SK-N-SH (cell line): ENCODE measurements at regions not wholly inside any gene's neighbourhood (a gene's known extent, or its start where the extent isn't known, plus 50 kb on each side); places are given as distances from the start of the nearest gene placed in this dataset.

Source experiments
- CTCF ChIA-PET: fragments of 300-600, 350-600 bp; formaldehyde crosslinking; extraction: SDS; loops from one replicate; lab custom pipeline; 2021; lab: Yijun Ruan, JAX
- POLR2A ChIA-PET: fragments of 350-600 bp; sonication (Branson Sonifier 250); formaldehyde crosslinking; extraction: SDS; loops from one replicate; lab custom pipeline; 2020; ENCODE audit warnings: antibody characterized with exemption, inconsistent platforms; lab: Yijun Ruan, JAX
- DNase-seq: peaks from one replicate; pipeline ENCODE4 v3.0.0; 2012
- H2AFZ ChIP-seq: fragments of 200-600 bp; sonication (generic); 2 replicates; pipeline ENCODE4 v1.8.1; 2016; ENCODE audit warnings: antibody characterized with exemption, mild to moderate bottlenecking, low read depth
- H3F3A ChIP-seq: fragments of 200-600 bp; sonication (generic); replicated peaks from 2 replicates; pipeline ENCODE3; 2016; ENCODE audit warnings: antibody characterized with exemption, mild to moderate bottlenecking; ENCODE audit not compliant: insufficient read depth
- H3K27ac ChIP-seq, 2 experiments: fragments of 200-500 bp in 1 of 2; fragments of 200-600 bp in 1 of 2; sonication (Bioruptor generic) in 1 of 2; sonication (generic), shearing (Covaris generic) in 1 of 2; 2 replicates each; pipeline versions ENCODE4 v1.5.1 to v1.6.1; 2014 to 2016; ENCODE audit warnings: low read depth in 2 of 2, inconsistent platforms in 1 of 2, low read length in 1 of 2, mild to moderate bottlenecking in 1 of 2, mixed read lengths in 1 of 2
- H3K27me3 ChIP-seq: fragments of 200-600 bp; sonication (generic), shearing (Covaris generic); 2 replicates; pipeline ENCODE4 v1.6.1; 2016; ENCODE audit warnings: mixed run types; ENCODE audit not compliant: insufficient read depth
- H3K36me3 ChIP-seq, 2 experiments: fragments of 200-500 bp in 1 of 2; fragments of 200-600 bp in 1 of 2; sonication (Bioruptor generic) in 1 of 2; sonication (generic) in 1 of 2; replicated peaks in 1 of 2; 2 replicates each; pipeline versions ENCODE3 to v1.5.1; 2014 to 2016; ENCODE audit warnings: low read length in 1 of 2, mild to moderate bottlenecking in 1 of 2; ENCODE audit not compliant: insufficient read depth in 2 of 2, control insufficient read depth in 1 of 2
- H3K4me1 ChIP-seq, 2 experiments: fragments of 200-500 bp in 1 of 2; fragments of 200-600 bp in 1 of 2; sonication (Bioruptor generic) in 1 of 2; sonication (generic), shearing (Covaris generic) in 1 of 2; 2 replicates each; pipeline versions ENCODE4 v1.5.1 to v1.6.1; 2014 to 2016; ENCODE audit warnings: low read depth in 1 of 2, low read length in 1 of 2, mixed run types in 1 of 2; ENCODE audit not compliant: insufficient read depth in 2 of 2, control insufficient read depth in 1 of 2
- H3K4me2 ChIP-seq: fragments of 200-600 bp; sonication (generic), shearing (Covaris generic); 2 replicates; pipeline ENCODE4 v1.6.1; 2017; ENCODE audit warnings: mixed run types
- H3K4me3 ChIP-seq, 2 experiments: fragments of 200-500 bp in 1 of 2; fragments of 200-600 bp in 1 of 2; sonication (Bioruptor generic) in 1 of 2; sonication (generic), shearing (Covaris generic) in 1 of 2; 2 replicates each; pipeline versions ENCODE4 v1.5.1 to v1.8.1; 2014 to 2016; ENCODE audit warnings: low read depth in 2 of 2, inconsistent platforms in 1 of 2, low read length in 1 of 2, mild to moderate bottlenecking in 1 of 2, mixed read lengths in 1 of 2, moderate library complexity in 1 of 2
- H3K79me2 ChIP-seq: fragments of 200-600 bp; sonication (generic); 2 replicates; pipeline ENCODE4 v1.8.1; 2017; ENCODE audit warnings: mild to moderate bottlenecking; ENCODE audit not compliant: insufficient read depth
- H3K9ac ChIP-seq: fragments of 200-600 bp; sonication (generic); 2 replicates; pipeline ENCODE4 v1.6.1; 2017; ENCODE audit warnings: mixed run types
- H3K9me2 ChIP-seq: fragments of 200-600 bp; sonication (generic); 2 replicates; pipeline ENCODE4 v1.6.1; 2017; ENCODE audit warnings: mixed run types
- H3K9me3 ChIP-seq: fragments of 200-600 bp; sonication (generic); 2 replicates; pipeline ENCODE4 v1.6.1; 2017; ENCODE audit warnings: mixed run types, mild to moderate bottlenecking, moderate library complexity
- H4K20me1 ChIP-seq: fragments of 200-600 bp; sonication (generic); 2 replicates; pipeline ENCODE4 v1.6.1; 2017; ENCODE audit warnings: mild to moderate bottlenecking, mixed run types; ENCODE audit not compliant: insufficient read depth
- CHD2 ChIP-seq: fragments of 150-350 bp; IDR thresholded peaks from 2 replicates; pipeline ENCODE4 v1.6.1; 2018; ENCODE audit warnings: low read length; ENCODE audit not compliant: partially characterized antibody
- ELF1 ChIP-seq: IDR thresholded peaks from 2 replicates; pipeline ENCODE4 v1.4.0; 2012
- EP300 ChIP-seq, 2 experiments: IDR thresholded peaks; 2 replicates each; pipeline versions ENCODE4 v1.4.0 to v1.6.1; 2012; ENCODE audit warnings: borderline replicate concordance in 1 of 2, low read depth in 1 of 2, low read length in 1 of 2
- EZH2phosphoT487 ChIP-seq: fragments of 200-600 bp; sonication (generic); IDR thresholded peaks from 2 replicates; pipeline ENCODE4 v1.6.1; 2017; ENCODE audit warnings: low read depth, mixed run types, mild to moderate bottlenecking, antibody characterized with exemption, moderate library complexity, borderline replicate concordance
- FOSL2 ChIP-seq: IDR thresholded peaks from 2 replicates; pipeline ENCODE4 v1.4.0; 2012; ENCODE audit warnings: low read depth, mild to moderate bottlenecking, moderate library complexity, borderline replicate concordance
- FOXJ3 ChIP-seq: sonication (generic); formaldehyde crosslinking; IDR thresholded peaks from 2 replicates; pipeline ENCODE4 v1.5.1; 2020; ENCODE audit warnings: mild to moderate bottlenecking, missing genetic modification reagents
- FOXM1 ChIP-seq: IDR thresholded peaks from 2 replicates; pipeline ENCODE4 v1.4.0; 2012; ENCODE audit warnings: low read depth, mild to moderate bottlenecking
- JUND ChIP-seq: IDR thresholded peaks from 2 replicates; pipeline ENCODE4 v1.4.0; 2012
- NFIC ChIP-seq: IDR thresholded peaks from 2 replicates; pipeline ENCODE4 v1.4.0; 2012; ENCODE audit warnings: borderline replicate concordance
- NRF1 ChIP-seq: IDR thresholded peaks from 2 replicates; pipeline ENCODE4 v1.6.1; 2012; ENCODE audit warnings: low read depth, mild to moderate bottlenecking, low read length
- POLR2AphosphoS5 ChIP-seq: IDR thresholded peaks from 2 replicates; pipeline ENCODE4 v1.6.1; 2012; ENCODE audit warnings: low read depth, low read length
- RCOR1 ChIP-seq: fragments of 150-350 bp; IDR thresholded peaks from 2 replicates; pipeline ENCODE4 v1.6.1; 2017; ENCODE audit warnings: antibody characterized with exemption, low read length
- RFX5 ChIP-seq: IDR thresholded peaks from 2 replicates; pipeline ENCODE4 v1.6.1; 2012; ENCODE audit warnings: mild to moderate bottlenecking, improper control_type of control experiment, low read length
- RXRA ChIP-seq: IDR thresholded peaks from 2 replicates; pipeline ENCODE4 v1.4.0; 2012; ENCODE audit warnings: low read depth, mild to moderate bottlenecking, borderline replicate concordance
- SIN3A ChIP-seq: IDR thresholded peaks from 2 replicates; pipeline ENCODE4 v1.6.1; 2012; ENCODE audit warnings: low read depth, mild to moderate bottlenecking, low read length, moderate library complexity, borderline replicate concordance
- SMC3 ChIP-seq: IDR thresholded peaks from 2 replicates; pipeline ENCODE4 v1.6.1; 2012; ENCODE audit warnings: low read depth, low read length, improper control_type of control experiment
- TAF1 ChIP-seq: IDR thresholded peaks from 2 replicates; pipeline ENCODE4 v1.6.1; 2012; ENCODE audit warnings: low read depth, mild to moderate bottlenecking, low read length, moderate library complexity, borderline replicate concordance
- TCF12 ChIP-seq: IDR thresholded peaks from 2 replicates; pipeline ENCODE4 v1.4.0; 2012
- WGBS: methylation state at CpG from one replicate; pipeline ENCODE4 v1.1.6; 2017; ENCODE audit warnings: low lambda C conversion rate; 5-methylcytosine and 5-hydroxymethylcytosine counted together
- TF ChIP-seq, protein P1 (sequence below): IDR thresholded peaks from 2 replicates; pipeline ENCODE4 v1.4.0; 2012; ENCODE audit warnings: low read depth, borderline replicate concordance
- TF ChIP-seq, protein P2 (sequence below): IDR thresholded peaks from 2 replicates; pipeline ENCODE4; 2012
- TF ChIP-seq, protein P3 (sequence below): fragments of 200-600 bp; sonication (generic); IDR thresholded peaks from 2 replicates; pipeline ENCODE4 v1.6.1; 2017; ENCODE audit warnings: antibody characterized with exemption, mild to moderate bottlenecking, moderate library complexity
- TF ChIP-seq, protein P4 (sequence below): IDR thresholded peaks from 2 replicates; pipeline ENCODE4 v1.4.0; 2012; ENCODE audit warnings: low read depth
- TF ChIP-seq, protein P5 (sequence below): fragments of 150-350 bp; IDR thresholded peaks from 2 replicates; pipeline ENCODE4 v1.6.1; 2016; ENCODE audit warnings: mild to moderate bottlenecking, low read depth, low read length

DNA sequence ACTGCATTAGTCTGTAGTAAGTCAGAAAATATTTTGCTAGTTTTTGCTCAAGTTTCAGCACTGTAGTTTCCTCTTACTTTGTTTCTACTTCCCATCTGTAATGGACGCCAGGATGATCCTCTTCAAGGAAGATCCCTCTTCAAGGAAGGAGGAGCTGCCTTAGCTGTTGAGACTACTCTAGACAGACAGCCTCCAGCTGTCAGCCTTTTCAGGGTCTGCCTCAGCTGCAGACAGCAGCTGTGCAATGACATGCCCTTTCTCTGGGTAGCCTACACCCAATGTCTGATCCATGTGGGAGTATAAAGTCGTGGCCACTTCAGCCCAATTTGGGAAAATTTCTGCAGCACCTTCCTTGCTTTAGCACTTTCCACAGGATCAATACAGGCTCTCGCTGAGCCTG is 281.0 kb upstream of the MAOA start (continued):
- TF ChIP-seq SIN3A (no peak), RCOR1 (no peak), JUND (no peak), NFIC (no peak), RFX5 (no peak), CHD2 (no peak), POLR2AphosphoS5 (no peak), ELF1 (no peak)
- TF ChIP-seq, protein P1, sequence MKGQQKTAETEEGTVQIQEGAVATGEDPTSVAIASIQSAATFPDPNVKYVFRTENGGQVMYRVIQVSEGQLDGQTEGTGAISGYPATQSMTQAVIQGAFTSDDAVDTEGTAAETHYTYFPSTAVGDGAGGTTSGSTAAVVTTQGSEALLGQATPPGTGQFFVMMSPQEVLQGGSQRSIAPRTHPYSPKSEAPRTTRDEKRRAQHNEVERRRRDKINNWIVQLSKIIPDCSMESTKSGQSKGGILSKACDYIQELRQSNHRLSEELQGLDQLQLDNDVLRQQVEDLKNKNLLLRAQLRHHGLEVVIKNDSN, result no peak
- TF ChIP-seq, protein P2, sequence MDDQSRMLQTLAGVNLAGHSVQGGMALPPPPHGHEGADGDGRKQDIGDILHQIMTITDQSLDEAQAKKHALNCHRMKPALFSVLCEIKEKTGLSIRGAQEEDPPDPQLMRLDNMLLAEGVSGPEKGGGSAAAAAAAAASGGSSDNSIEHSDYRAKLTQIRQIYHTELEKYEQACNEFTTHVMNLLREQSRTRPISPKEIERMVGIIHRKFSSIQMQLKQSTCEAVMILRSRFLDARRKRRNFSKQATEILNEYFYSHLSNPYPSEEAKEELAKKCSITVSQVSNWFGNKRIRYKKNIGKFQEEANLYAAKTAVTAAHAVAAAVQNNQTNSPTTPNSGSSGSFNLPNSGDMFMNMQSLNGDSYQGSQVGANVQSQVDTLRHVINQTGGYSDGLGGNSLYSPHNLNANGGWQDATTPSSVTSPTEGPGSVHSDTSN, result no peak

DNA sequence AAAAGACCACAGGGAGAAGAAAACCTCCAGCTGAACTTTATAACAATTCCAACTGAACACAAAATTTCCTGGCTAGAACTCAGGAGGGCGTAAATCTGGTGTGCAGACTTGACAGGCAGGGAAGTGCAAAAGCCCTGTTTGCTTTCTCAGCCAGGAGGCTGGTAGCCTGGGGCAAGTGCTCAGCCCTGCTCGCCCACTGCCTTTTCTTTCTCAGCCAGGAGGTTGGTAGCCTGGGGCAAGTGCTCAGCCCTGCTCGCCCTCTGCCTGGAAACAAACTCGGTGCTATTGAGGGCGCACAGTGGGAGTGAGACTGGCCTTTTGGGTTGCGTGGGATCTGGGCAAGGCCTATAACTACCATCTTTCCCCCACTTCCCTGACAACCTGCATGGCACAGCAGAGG is 275.4 kb upstream of the MAOA start:
- H3K27me3 ChIP-seq, result no peaks in the 10 kb centered on the region

DNA sequence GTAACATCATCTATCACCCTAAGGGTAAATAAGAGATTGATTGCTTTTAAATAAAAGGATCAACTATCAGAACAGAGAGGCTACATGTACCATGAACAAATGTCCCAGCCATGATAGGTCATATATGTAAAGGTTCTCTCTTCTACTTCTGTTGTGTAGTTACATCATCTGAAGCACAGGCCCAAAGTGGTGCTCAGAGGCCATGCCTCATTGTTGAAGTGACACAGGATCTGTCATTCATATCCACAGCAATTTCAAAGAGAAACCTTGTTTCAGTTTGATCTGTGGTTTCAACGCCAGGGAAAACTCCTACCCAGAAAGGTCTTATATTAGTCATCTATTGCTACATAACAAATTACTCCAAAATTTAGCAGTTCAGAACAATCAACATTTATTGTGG is 269.2 kb upstream of the MAOA start:
- H4K20me1 ChIP-seq, result no peaks in the 10 kb centered on the region
- CTCF ChIA-PET, result no interaction called here
- H3K4me2 ChIP-seq, result no peak overlapping the region
- no peaks in the 10 kb centered on the region for H3K9me2 ChIP-seq
- no peak overlapping the region for H3K4me3 ChIP-seq
- H3K27me3 ChIP-seq, result no peaks in the 10 kb centered on the region; the same call in 1 of the 2 replicates
- POLR2A ChIA-PET, result no interaction called here
- H2AFZ ChIP-seq, result no peak overlapping the region
- H3K27ac ChIP-seq, result no peak overlapping the region
- no peak for DNase-seq
- no peaks in the 10 kb centered on the region for H3K79me2 ChIP-seq
- H3F3A ChIP-seq, result no peaks in the 10 kb centered on the region
- no peaks in the 10 kb centered on the region for H3K36me3 ChIP-seq
- no peak overlapping the region for H3K9ac ChIP-seq
- H3K9me3 ChIP-seq, result no peaks in the 10 kb centered on the region
- no peaks in the 10 kb centered on the region for H3K4me1 ChIP-seq
- 0% methylated on average over 1 of the region's 1 CpG for WGBS
- TF ChIP-seq RCOR1 (no peak), TAF1 (no peak), FOXJ3 (CRISPR knock-in tag) (no peak), FOSL2 (no peak), NRF1 (no peak), EP300 (IDR thresholded peaks at IDR 0.05; ENCODE audit: borderline replicate concordance in 1 of 2, low read depth in 1 of 2, low read length in 1 of 2) (no peak), CHD2 (no peak), SIN3A (no peak), NFIC (no peak), RXRA (no peak)
- TF ChIP-seq, protein P3, sequence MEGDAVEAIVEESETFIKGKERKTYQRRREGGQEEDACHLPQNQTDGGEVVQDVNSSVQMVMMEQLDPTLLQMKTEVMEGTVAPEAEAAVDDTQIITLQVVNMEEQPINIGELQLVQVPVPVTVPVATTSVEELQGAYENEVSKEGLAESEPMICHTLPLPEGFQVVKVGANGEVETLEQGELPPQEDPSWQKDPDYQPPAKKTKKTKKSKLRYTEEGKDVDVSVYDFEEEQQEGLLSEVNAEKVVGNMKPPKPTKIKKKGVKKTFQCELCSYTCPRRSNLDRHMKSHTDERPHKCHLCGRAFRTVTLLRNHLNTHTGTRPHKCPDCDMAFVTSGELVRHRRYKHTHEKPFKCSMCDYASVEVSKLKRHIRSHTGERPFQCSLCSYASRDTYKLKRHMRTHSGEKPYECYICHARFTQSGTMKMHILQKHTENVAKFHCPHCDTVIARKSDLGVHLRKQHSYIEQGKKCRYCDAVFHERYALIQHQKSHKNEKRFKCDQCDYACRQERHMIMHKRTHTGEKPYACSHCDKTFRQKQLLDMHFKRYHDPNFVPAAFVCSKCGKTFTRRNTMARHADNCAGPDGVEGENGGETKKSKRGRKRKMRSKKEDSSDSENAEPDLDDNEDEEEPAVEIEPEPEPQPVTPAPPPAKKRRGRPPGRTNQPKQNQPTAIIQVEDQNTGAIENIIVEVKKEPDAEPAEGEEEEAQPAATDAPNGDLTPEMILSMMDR, result no peak
- TF ChIP-seq, protein P4, sequence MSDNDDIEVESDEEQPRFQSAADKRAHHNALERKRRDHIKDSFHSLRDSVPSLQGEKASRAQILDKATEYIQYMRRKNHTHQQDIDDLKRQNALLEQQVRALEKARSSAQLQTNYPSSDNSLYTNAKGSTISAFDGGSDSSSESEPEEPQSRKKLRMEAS, result no peak
- TF ChIP-seq, protein P5, sequence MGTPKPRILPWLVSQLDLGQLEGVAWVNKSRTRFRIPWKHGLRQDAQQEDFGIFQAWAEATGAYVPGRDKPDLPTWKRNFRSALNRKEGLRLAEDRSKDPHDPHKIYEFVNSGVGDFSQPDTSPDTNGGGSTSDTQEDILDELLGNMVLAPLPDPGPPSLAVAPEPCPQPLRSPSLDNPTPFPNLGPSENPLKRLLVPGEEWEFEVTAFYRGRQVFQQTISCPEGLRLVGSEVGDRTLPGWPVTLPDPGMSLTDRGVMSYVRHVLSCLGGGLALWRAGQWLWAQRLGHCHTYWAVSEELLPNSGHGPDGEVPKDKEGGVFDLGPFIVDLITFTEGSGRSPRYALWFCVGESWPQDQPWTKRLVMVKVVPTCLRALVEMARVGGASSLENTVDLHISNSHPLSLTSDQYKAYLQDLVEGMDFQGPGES, result no peak
- TF ChIP-seq, protein P1, result no peak

More for the DNA sequence above, 275.4 kb upstream of the MAOA start:
- POLR2A ChIA-PET, result no interaction called here
- no peak overlapping the region for H3K4me2 ChIP-seq
- no peaks in the 10 kb centered on the region for H3K4me1 ChIP-seq
- H2AFZ ChIP-seq, result no peak overlapping the region
- CTCF ChIA-PET, result no interaction called here
- H3K9ac ChIP-seq, result no peak overlapping the region
- TF ChIP-seq TCF12 (no peak), FOXM1 (no peak), NFIC (no peak), SMC3 (no peak), RXRA (no peak), CHD2 (no peak), EZH2phosphoT487 (no peak)
- no peaks in the 10 kb centered on the region for H3K9me3 ChIP-seq
- H3K79me2 ChIP-seq, result no peaks in the 10 kb centered on the region
- no peaks in the 10 kb centered on the region for H3K9me2 ChIP-seq
- no peaks in the 10 kb centered on the region for H3F3A ChIP-seq
- H4K20me1 ChIP-seq, result no peaks in the 10 kb centered on the region
- no peak overlapping the region for H3K4me3 ChIP-seq
- H3K36me3 ChIP-seq, result no peaks in the 10 kb centered on the region
- 10% methylated on average over 5 of the region's 6 CpGs for WGBS
- DNase-seq, result no peak
- no peak overlapping the region for H3K27ac ChIP-seq
